Stimulated activated CD8-positive, alpha-beta memory T cell treated with anti-CD3 and anti-CD28 coated beads, Interleukin-12 subunit alpha, Interleukin-12 subunit beta, amount 100 ng/mL, for 1 hour (primary cell): ENCODE measurements at regions not wholly inside any gene's neighbourhood (a gene's known extent, or its start where the extent isn't known, plus 50 kb on each side); places are given as distances from the start of the nearest gene placed in this dataset.

ENCODE experiments used
- DNase-seq: peaks from one replicate; pipeline ENCODE4 v3.0.0-alpha.2; 2020; ENCODE audit warnings: low read depth

DNA sequence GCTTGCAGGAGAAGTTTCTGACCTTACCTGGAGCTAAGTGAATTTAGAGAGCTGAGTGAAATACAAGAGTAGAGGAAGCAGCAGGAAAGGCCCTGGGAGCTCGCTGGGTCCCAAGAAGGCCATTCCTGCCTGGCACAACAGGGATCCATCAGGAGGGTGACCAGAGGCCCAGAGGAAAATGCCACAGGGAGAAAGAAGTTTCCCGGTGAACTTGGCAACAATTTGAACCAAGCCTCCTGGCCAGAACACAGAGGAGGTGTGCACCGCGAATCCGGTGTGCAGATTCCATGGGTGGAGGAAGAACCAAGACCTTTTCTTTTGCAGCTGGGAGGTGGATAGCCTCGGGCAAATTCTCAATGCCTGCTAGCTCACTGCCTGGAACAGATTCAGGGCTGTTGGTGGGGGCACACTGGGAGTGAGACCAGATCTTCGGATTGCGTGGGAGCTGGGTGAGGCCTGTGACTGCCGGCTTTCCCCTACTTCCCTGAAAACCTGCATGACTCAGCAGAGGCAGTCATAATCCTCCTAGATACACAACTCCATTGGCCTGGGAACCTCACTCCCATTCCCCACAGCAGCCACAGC, 1850.9 kb upstream of the NUDT12 start:
- DNase-seq, result no peak

DNA sequence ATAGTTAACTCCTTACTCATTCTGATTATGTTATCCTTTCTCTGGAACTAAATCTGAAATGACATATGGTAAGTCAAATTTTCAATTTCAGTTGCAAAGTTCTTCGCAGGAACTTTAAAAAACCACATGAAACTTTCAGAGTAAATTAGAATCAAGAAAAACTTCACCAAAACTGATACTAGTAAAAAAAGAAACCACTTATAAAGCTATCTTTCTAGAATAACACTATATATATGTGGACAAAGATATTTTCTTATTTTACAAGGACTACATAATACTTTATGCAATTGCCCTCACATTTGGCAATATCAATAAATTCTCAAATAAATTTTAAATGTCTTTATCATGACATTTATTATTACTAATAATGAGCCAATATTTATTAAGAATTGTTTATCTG, 1847.1 kb upstream of the NUDT12 start:
- no peak for DNase-seq

DNA sequence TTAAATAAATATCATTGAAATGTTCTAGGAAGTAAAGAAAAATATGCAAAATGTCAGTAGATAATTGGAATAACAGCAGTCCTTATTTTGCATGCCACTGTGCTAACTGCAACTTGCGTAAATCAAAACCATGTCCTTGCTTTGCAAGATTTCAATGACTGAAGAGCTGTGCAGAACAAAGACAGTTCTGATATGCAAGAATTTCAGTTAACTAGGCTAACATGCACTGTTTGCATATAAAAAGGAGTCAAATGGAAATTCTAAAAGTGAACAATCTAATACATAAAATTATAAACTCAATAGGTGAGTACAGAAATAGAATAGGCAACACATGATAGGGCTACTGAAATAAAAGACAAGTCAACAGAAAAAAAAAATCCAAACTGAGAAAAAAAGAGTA, 1844.6 kb upstream of the NUDT12 start:
- DNase-seq, result no peak

DNA sequence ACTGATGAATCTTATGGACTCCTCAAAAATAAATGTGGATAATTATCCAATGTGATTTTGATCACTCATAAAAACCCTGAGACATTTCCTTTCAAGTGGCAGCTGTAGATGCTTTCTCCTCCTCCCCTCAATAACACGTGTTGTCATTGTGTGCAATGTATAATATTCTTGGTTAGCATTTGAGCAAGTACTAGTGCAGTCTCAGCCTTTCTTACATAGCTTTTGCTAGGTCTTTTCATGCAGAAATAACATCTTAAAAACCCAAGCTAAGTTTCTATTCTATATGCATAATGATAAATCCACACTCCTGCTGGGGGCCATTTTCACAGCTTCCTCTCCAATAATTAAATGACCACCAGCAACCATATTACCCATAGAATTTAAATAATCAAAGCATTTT, 1835.2 kb upstream of the NUDT12 start:
- DNase-seq, result no peak

DNA sequence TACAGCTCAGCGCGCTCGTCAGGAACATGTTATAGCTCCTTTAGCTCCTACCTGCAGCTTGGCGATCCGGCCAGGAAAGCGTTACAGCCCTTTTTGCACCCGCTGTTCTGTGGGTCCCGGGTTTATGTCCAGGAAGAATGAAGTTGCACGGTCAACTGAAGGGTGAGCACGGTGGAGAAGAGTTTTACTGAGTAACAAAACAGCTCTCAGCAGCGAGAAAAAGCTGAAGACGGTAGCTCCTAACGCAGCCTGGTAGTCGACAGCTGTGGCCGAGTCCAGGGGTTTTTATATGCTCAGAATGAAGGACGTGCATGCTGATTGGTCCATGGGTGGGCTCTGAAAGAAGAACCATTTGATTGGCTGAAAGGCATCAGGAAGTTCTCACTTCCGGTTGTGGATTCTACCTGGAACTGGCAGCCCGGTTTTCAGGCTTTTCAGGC, 1830.1 kb upstream of the NUDT12 start:
- no peak for DNase-seq

DNA sequence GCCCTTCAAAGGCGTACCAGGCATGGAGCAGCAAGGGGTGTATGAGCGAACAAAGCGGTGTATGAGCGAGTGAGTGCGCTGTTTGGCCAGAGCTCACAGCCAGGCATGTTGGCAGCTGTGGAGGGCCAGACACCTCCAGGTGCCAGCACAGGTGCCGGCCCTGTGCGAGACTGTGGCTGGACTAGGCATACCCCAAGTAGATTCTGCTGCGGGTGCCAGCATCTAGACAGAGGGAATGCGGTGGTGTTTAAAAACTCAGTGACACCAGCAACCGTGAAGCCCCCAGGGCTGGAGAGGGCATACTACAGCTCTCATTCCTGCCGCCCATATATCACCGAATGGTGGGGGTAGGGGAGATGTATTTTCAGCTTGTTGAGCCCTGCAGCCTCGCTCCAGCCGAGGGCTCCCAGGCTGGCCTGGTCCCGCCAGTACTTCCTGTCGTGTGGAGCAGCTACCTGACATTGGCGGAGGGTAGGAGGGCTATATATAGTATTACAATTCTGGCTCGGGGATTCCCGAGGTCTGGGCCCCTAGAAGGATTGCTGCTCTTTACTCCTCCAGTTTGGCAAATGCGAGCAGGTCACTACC, 1829.6 kb upstream of the NUDT12 start:
- no peak for DNase-seq

DNA sequence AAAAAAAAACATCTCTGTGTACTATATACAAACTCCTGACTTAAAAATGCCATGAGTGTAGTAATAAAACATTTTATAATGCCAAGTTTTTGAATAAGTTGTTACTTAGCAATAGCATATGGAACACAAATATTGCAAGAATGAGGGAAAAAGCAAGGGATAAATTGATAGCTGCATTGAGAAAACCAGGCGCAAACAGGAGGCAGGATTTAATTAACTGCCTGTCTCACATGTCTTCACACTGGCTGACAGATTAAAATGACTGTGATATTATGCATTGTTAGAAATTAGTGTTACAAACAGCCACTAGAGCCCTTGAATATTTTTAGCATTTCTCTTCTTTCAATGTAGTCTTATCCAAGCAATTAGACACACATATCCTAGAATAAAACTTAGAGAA, 1817.5 kb upstream of the NUDT12 start:
- DNase-seq, result no peak

DNA sequence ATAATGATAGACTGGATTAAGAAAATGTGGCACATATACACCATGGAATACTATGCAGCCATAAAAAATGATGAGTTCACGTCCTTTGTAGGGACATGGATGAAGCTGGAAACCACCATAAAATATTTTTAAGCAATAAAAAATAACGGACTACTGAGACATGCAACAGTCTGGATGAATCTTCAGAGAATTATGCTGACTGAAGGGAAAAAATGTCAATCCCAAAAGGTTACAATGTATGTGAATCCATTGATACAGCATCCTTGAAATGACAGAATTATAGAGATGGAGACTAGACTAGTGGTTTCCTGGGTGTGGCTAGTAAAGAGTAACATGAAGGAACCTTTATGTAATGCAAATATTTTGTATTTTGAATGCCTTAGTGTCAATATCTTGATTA, 1808.6 kb upstream of the NUDT12 start:
- no peak for DNase-seq

DNA sequence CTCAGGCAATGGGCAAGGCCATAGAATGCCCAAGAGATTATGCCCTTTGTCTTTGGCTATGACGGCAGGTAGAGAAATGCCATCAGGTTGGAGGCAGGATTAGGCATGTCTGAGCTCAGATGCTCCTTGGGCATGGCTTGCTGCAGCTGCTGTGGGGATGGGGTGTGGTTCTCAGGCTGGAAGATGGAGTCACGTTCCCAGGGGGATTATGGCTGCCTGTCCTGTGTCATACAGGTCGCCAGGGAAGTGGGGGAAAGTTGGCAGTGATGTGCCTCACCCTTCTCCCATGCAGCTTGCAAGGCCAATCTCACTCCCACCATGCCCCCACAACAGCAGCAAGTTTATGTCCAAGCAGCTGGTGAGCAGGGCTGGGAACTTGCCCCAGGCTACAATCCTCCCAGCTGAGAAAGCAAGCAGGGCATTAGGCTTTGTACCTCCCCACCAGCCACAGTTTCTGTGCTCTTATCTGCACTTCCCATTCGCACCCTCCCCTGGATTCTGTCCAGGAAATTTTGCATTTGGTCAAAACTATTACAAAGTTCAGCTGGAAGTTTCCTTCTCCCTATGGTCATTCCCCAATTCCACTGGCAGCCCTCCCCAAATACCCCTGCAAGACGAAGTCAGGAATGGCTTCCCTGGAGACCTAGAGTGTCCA, 1788.0 kb upstream of the NUDT12 start:
- no peak for DNase-seq

DNA sequence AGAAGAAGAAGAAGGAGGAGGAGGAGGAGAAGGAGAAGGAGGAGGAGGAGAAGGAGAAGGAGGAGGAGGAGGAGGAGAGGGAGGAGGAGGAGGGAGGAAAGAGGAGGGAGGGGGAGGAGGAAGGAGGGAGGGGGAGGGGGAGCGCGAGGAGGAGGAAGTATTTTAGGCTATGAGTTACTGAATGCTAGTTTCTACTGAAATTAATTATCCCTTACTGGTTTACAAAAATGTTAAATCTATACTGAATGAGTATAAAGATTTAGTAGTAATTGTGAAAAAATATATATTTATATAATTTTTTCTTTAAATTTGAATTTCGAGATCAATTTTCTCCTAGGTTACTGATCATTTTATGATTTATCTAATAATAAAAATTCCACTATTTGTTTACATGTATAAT, 1769.0 kb upstream of the NUDT12 start:
- no peak for DNase-seq

DNA sequence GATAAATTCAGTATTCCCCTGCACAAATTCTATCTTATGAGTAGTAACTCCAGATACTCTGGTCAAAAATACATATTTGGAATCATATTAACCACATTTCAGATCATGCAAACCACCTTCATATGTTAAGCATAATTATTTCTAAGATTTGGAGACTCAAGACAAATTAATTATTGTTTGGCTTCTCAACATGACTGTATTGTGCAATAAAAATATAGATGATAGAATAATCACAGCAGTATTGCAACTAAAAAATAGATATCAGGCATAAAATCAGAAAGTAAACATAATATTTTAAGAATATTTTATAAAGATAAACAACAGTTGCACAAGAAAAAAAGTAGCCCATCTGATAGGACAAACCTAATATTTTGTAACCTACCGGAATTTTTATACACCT, 1767.6 kb upstream of the NUDT12 start:
- DNase-seq, result no peak

DNA sequence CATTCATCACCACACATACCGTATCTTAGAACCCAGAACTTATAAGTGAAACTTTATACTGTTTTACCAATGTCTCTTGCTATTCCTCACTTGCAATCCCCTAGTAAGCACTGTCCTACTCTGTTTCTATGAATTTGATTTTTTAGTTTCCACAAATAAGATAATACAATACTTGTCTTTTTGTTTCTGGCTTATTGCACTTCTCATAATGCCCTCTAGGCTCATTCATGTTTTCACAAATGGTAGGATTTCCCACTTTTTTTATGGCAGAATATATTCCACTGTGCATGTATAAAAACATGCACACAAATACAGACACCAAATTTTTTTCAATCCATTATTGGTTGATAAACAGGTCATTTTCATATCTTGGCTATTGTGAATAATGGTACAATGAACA, 1742.3 kb upstream of the NUDT12 start:
- DNase-seq, result no peak

DNA sequence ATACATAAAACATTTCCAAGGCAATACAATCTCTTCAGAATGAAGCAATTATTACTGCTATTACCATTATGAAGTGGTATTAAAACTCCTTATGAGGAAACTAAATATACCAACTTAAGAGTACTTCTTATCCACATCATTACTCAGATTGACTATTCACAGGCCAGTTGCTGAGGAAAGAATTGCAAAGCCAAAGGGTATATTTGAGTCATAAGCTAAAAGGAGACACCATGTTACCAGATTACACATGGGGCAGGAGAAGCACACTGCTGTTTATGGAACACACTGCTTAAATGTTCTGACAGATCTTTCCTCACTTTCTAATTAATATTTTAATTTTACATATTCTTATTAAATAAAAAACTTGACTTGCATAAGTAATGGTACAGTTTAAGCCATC, 1726.4 kb upstream of the NUDT12 start:
- DNase-seq, result no peak

DNA sequence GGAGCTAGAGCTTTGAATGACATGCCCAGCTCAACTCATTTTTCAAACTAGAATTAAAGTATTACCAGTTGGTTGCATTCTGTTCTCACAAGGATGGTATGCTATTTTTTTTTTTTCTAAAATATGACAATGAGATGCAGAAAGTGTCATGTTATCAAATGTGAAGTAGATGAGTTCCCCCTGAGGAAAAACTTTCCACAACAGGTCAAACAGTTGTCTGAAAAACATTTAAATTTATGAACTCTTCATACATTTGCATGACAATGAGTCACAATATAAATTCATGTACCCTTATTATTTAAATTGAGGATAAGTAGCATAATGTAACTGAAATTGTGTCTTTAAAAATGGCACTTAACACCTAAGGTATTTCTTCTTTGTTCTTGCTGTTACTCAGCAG, 1720.5 kb upstream of the NUDT12 start:
- DNase-seq, result no peak

DNA sequence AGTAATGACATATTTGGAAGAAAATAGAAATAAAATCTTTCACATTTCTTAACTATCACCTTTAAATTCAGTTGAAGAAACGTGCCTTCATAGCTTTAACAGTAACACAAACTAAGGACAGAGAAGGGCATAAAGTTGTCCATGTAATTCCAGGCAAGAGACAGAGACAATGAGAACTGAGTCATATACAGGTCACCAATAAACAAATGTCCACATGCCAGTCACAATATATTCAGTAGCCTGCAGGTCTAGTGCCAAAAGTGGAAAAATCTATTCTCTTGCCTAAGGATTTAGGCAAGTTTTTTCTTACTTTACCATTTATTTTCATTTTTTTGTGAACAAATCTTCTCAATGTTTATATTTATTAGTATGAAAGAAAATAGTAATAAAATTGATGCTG, 1711.5 kb upstream of the NUDT12 start:
- no peak for DNase-seq

DNA sequence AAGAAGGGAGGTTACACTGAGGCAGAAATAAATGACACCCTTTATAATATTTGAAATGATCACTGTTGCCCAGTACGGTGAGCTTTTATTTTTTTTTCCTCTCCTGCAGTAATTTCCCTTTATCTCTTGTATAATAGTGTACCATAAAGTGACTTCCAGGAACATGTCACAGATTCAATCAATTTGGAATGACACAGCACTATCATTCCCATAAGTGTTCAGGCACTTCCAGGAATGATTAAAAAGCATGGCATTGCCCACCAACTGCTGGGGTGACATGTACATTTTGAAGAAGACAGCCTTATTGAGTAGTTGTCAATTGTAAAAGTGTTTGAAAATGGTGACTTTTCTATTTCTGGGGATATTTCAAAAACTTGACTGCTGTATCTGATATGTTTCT, 1700.9 kb upstream of the NUDT12 start:
- DNase-seq, result no peak

DNA sequence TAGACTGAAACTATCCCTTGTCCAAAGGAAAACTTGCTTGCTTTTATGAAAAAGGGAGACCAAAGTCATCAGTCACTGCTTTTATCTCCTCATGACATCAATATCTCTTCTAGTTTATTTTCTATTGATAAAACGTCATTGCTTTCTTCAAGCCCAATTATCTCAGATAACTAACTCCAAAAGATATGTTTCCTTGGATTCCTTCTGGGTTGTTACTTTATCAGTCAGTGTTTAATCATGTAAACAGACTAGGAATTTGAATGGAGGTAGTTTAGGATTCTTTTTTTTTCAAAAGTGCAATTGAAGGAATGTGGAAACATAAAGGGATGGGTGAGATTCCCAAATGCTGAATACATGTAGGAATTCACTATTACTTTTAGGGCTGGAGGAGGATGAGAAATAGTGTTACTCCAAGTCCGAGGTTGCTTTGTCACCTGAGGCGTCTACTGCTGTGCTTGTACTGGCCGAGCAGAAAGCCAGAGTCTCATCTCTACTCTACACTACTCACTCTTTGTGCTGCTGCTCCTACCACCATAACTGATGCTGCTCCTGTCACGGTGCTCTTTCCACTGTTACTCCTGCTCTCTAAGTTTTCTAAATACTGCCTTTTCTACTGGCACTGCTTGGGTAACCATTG, 1697.1 kb upstream of the NUDT12 start:
- no peak for DNase-seq

DNA sequence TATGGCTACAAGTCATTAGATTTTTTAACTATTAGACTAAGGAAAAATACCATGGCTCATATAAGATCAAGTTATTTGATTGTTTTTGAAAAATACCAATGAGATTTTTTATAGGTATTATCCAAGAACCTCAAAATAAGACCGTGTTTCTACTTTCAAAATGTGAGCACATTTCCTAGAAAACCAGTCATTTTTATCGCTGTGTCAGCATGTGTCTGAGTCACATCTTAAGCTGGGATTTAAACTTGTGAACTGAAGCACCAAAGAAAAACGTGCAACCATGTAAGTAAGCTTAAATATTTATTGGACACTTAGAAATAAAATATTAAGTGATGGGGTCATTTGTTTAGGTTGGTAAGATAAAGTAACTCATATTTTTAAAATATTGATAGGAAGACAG, 1676.0 kb upstream of the NUDT12 start:
- no peak for DNase-seq

DNA sequence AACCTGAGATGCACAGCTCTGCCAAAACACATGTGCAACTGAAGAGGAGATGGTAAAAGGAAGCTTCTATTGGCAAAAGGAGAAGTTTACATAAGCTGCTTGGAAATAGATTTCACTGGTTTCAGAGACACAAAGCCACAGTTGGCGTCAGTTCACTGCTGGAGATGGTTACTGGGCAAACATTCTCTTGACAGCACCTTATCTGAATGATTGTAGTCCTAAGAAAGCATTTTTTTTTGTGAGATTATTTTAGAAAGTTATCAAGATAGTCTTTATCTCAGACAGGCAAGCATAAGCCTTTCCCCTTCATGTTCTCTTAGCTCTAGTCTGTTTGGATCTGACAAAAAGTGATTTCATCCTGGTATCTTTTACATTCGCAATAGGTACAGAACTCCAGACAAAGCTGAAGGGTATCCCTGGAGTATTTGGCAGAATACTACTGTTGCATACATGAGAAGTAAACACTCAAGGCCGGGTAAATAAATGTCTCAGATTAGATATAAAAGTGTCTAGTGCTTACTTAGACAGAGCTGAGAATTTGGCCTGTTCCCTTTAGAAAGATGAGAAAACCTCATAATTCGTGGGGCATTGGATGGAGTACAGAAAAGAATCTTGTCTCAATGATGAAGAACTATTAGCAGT, 1668.0 kb upstream of the NUDT12 start:
- DNase-seq, result no peak

DNA sequence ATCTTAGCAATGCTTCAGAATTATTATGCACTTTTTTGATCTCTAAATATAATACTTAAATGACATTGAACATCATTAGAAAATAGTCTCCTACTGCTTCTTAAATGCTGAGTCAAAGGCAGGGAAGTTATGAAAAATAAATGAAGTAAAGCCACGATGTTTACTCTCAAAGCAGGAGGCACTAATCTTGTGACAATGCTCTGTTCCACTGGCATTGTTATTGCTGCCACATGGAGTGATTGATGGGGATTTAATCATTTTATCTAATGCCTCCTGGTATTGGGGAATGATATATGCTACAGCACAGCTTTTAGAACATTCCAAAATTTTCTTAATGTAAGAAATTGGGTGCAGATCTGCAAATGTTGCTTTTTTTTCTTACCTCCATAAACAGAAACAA, 1655.4 kb upstream of the NUDT12 start:
- DNase-seq, result no peak

DNA sequence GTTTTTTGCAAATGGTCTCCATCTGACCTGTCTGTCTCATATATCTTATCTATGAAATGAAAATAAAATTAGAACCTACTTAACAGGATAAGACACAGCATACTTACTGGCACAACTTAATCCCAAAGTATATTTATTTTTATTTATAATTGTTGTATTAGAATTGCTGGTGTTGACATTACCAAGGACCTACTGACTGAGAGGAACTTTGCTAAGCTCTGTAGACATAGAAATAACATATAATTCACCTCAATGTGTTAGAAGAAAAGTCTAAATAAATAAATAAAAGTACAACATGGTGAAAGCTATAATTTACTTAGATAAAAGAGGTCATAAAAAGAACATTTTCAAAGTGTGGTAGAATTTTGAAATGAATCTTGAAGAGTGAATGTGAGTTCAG, 1650.5 kb upstream of the NUDT12 start:
- no peak for DNase-seq

DNA sequence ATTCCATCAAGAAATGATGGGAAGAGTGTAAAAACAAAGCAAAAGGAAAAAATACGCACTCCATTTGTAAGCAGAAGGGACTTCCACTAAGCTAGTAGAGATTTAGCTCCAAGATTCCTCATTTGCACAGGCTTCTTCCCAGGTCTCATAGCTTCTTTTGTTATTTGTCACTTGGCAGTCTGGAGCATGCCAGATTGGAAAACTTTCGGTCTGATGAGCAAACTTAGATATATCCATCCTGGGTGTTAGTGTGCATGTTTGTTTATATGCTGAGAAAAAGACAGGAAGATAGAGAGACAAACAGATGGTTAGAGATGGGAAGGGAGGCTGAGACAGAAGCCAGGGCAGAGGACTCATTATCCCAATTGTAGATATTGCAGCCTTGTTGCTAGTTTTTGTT, 1644.5 kb upstream of the NUDT12 start:
- DNase-seq, result no peak

DNA sequence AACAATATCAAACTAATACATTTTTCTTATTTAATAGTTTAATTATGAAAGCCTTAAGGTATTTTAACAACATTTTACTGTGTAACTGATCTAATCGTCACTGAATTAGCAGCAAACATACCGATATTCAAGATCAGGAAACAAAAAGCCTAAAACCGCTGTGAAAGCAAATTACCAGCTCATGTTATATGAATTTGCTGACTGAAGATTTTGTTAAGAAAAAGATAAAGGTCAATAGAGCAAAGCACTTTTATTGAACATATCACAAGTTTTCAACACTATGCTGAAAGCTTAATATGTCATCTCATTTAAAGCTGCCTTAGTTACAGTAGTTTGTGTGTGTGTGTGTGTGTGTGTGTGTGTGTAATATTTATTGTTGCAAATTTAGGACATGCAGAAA, 1634.9 kb upstream of the NUDT12 start:
- DNase-seq, result no peak
